ENCODE measurements at regions not wholly inside any gene's neighbourhood (a gene's known extent, or its start where the extent isn't known, plus 50 kb on each side); places are given as distances from the start of the nearest gene placed in this dataset.

DNA sequence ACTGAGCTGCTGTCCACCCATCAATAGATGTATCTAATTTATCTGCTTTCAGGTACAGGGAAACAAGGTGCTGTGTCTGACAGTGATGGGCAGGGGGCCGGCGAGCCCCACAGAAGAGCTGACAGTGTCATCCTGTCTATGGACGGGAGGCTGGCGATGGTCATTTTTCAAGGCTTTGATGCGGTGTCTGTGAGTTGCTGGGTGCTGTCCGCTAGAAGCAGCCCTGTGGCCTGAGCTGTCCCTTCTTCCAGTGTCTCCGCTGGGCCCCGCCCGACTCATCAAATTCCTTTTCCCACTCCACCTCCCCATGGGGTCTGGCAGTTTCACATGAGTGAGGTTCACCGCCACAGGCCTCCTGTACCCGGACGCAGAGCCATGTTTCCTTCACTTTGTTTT lies 161.4 kb upstream of the PMEPA1 start:
- intact Hi-C loops (cut with micrococcal nuclease; ENCODE audit: unreplicated experiment) (no loop called here), in situ Hi-C loops (cut with MboI) (no loop called here)
- Histone ChIP-seq H3K4me3 (no peak overlapping the region), H4K20me1 (ENCODE audit: control insufficient read depth, insufficient read depth) (no peaks in the 10 kb centered on the region), H3K27me3 (replicated peaks in 1 of 2; ENCODE audit: control insufficient read depth in 2 of 2, insufficient read depth in 2 of 2, low read length in 1 of 2) (peaks cover 0 to 2% of the 10 kb centered on the region in 2 experiments; a peak in 2 of 4 replicates), H3K79me2 (ENCODE audit: control insufficient read depth, insufficient read depth, low read length) (no peaks in the 10 kb centered on the region), H3K27ac (ENCODE audit: control insufficient read depth, insufficient read depth) (no peak overlapping the region), H3K36me3 (ENCODE audit: control insufficient read depth in 2 of 2, insufficient read depth in 2 of 2, low read length in 1 of 2) (no peaks in the 10 kb centered on the region), H3K9ac (ENCODE audit: control insufficient read depth, insufficient read depth, low read length) (no peak overlapping the region), H2AFZ (ENCODE audit: control insufficient read depth, low read depth, low read length) (no peak overlapping the region), H3K9me3 (replicated peaks; ENCODE audit: control insufficient read depth, insufficient read depth, low read length) (no peaks in the 10 kb centered on the region; the same call in 2 of the 3 replicates), H3K4me2 (ENCODE audit: control insufficient read depth, insufficient read depth) (no peak overlapping the region), H3K4me1 (ENCODE audit: control insufficient read depth, insufficient read depth, low read length) (no peaks in the 10 kb centered on the region)
- ATAC-seq (no peak), DNase-seq (ENCODE audit: low read depth, low spot score) (no peak), FAIRE-seq (no peak)
- WGBS (ENCODE audit: insufficient coverage, insufficient replicate concordance, low lambda C conversion rate, missing lambda C conversion rate), result 31% methylated on average over 12 of the region's 12 CpGs
- BruUV-seq (replicated peaks), result no TSS peak
- ChIA-PET SMC1A (ENCODE audit: uncharacterized antibody, unreplicated experiment) (no interaction called here), CTCF (no interaction called here), RAD21 (ENCODE audit: unreplicated experiment) (no interaction called here), POLR2A (no interaction called here)
- TF ChIP-seq JUND (IDR thresholded peaks at IDR 0.05; ENCODE audit: low read depth, low read length), result no peak
- no peak for TF ChIP-seq SPI1 (IDR thresholded peaks at IDR 0.05; ENCODE audit: borderline replicate concordance, insufficient read depth, low read depth, low read length)
- TF ChIP-seq EGR1 (IDR thresholded peaks at IDR 0.05; ENCODE audit: borderline replicate concordance in 1 of 2, low read depth in 2 of 2, low read length in 2 of 2), result no peak
- TF ChIP-seq EP300 (IDR thresholded peaks at IDR 0.05; ENCODE audit: borderline replicate concordance in 1 of 2, control insufficient read depth in 1 of 2, low read depth in 2 of 2, low read length in 2 of 2), result no peak
- TF ChIP-seq NKRF (conservative IDR thresholded peaks at IDR 0.05), result no peak
- TF ChIP-seq SP1 (IDR thresholded peaks at IDR 0.05; ENCODE audit: low read depth, low read length), result no peak
- TF ChIP-seq REST (IDR thresholded peaks at IDR 0.05; ENCODE audit: low read depth, low read length), result no peak
- TF ChIP-seq, protein P1, sequence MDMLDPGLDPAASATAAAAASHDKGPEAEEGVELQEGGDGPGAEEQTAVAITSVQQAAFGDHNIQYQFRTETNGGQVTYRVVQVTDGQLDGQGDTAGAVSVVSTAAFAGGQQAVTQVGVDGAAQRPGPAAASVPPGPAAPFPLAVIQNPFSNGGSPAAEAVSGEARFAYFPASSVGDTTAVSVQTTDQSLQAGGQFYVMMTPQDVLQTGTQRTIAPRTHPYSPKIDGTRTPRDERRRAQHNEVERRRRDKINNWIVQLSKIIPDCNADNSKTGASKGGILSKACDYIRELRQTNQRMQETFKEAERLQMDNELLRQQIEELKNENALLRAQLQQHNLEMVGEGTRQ (IDR thresholded peaks at IDR 0.05; ENCODE audit: borderline replicate concordance, low read depth, low read length), result no peak
- no peak for TF ChIP-seq ZNF384 (IDR thresholded peaks at IDR 0.05; ENCODE audit: borderline replicate concordance, low read depth, low read length)
- no peak for TF ChIP-seq BCL11A (IDR thresholded peaks at IDR 0.05; ENCODE audit: low read depth, low read length)
- TF ChIP-seq, protein P2, sequence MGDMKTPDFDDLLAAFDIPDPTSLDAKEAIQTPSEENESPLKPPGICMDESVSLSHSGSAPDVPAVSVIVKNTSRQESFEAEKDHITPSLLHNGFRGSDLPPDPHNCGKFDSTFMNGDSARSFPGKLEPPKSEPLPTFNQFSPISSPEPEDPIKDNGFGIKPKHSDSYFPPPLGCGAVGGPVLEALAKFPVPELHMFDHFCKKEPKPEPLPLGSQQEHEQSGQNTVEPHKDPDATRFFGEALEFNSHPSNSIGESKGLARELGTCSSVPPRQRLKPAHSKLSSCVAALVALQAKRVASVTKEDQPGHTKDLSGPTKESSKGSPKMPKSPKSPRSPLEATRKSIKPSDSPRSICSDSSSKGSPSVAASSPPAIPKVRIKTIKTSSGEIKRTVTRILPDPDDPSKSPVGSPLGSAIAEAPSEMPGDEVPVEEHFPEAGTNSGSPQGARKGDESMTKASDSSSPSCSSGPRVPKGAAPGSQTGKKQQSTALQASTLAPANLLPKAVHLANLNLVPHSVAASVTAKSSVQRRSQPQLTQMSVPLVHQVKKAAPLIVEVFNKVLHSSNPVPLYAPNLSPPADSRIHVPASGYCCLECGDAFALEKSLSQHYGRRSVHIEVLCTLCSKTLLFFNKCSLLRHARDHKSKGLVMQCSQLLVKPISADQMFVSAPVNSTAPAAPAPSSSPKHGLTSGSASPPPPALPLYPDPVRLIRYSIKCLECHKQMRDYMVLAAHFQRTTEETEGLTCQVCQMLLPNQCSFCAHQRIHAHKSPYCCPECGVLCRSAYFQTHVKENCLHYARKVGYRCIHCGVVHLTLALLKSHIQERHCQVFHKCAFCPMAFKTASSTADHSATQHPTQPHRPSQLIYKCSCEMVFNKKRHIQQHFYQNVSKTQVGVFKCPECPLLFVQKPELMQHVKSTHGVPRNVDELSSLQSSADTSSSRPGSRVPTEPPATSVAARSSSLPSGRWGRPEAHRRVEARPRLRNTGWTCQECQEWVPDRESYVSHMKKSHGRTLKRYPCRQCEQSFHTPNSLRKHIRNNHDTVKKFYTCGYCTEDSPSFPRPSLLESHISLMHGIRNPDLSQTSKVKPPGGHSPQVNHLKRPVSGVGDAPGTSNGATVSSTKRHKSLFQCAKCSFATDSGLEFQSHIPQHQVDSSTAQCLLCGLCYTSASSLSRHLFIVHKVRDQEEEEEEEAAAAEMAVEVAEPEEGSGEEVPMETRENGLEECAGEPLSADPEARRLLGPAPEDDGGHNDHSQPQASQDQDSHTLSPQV (IDR thresholded peaks at IDR 0.05), result no peak
- TF ChIP-seq NR2C2 (IDR thresholded peaks at IDR 0.05; ENCODE audit: borderline replicate concordance, control insufficient read depth, insufficient read length, low read depth), result no peak
- TF ChIP-seq FOXM1 (IDR thresholded peaks at IDR 0.05; ENCODE audit: low read depth, low read length), result no peak
- no peak for TF ChIP-seq MTA3 (IDR thresholded peaks at IDR 0.05; ENCODE audit: borderline replicate concordance, low read length)

Data from GM12878 (cell line).